IMR-90 (cell line): ENCODE measurements at regions not wholly inside any gene's neighbourhood (a gene's known extent, or its start where the extent isn't known, plus 50 kb on each side); places are given as distances from the start of the nearest gene placed in this dataset.

Source experiments
- ATAC-seq: fragments of 200-7000 bp; cut with Tn5 transposase; 2 replicates; pipeline ENCODE4 v1.9.1; 2020; ENCODE audit warnings: low read depth, mild to moderate bottlenecking, moderate library complexity
- BruUV-seq: library from RNA; stranded (reverse); fragments of 400-500 nt; replicated peaks from 2 replicates; lab custom pipeline; 2021; lab: Mats Ljungman, UMichigan
- CTCF ChIA-PET: fragments of 300-600 bp; formaldehyde crosslinking; extraction: SDS; loops from one replicate; lab custom pipeline; 2021; ENCODE audit warnings: antibody characterized with exemption; lab: Yijun Ruan, JAX
- POLR2A ChIA-PET: fragments of 300-600 bp; sonication (Branson Sonifier 250); formaldehyde crosslinking; loops from one replicate; lab custom pipeline; 2022; ENCODE audit warnings: antibody characterized with exemption; ENCODE audit not compliant: unreplicated experiment; lab: Charles Lee
- DNase-seq: peaks from one replicate; pipeline ENCODE4 v3.0.0; 2013
- H2AFZ ChIP-seq: replicated peaks from 2 replicates; pipeline ENCODE3; 2013; ENCODE audit warnings: low read length, mild to moderate bottlenecking; ENCODE audit not compliant: poor library complexity
- H2AK5ac ChIP-seq: 2 replicates; pipeline ENCODE4 v1.6.1; 2013; ENCODE audit warnings: low read depth, low read length, inconsistent platforms
- H2AK9ac ChIP-seq: replicated peaks from 2 replicates; pipeline ENCODE3; 2013; ENCODE audit warnings: mild to moderate bottlenecking, low read depth, low read length, moderate library complexity; ENCODE audit not compliant: poor library complexity
- H2BK120ac ChIP-seq: 2 replicates; pipeline ENCODE4 v1.6.1; 2013; ENCODE audit warnings: low read depth, low read length, inconsistent platforms
- H2BK15ac ChIP-seq: 3 replicates; pipeline ENCODE4 v1.6.1; 2013; ENCODE audit warnings: low read depth, low read length, inconsistent platforms
- H2BK20ac ChIP-seq: 2 replicates; pipeline ENCODE4 v1.6.1; 2013; ENCODE audit warnings: low read depth, mild to moderate bottlenecking, inconsistent platforms, low read length, moderate library complexity
- H2BK5ac ChIP-seq: 2 replicates; pipeline ENCODE4 v1.6.1; 2013; ENCODE audit warnings: mild to moderate bottlenecking, low read depth, low read length, inconsistent platforms; ENCODE audit not compliant: poor library complexity, severe bottlenecking
- H3K14ac ChIP-seq: replicated peaks from 2 replicates; pipeline ENCODE4 v1.6.1; 2013; ENCODE audit warnings: low read depth, low read length, inconsistent platforms
- H3K18ac ChIP-seq: 2 replicates; pipeline ENCODE4 v1.6.1; 2013; ENCODE audit warnings: low read depth, low read length, control low read depth
- H3K23ac ChIP-seq: 2 replicates; pipeline ENCODE4 v1.6.1; 2013; ENCODE audit warnings: low read depth, low read length, inconsistent platforms
- H3K27ac ChIP-seq: 2 replicates; pipeline ENCODE4 v1.5.1; 2013; ENCODE audit warnings: mild to moderate bottlenecking, control low read depth, low read length; ENCODE audit not compliant: insufficient read depth
- H3K27me3 ChIP-seq: 2 replicates; pipeline ENCODE4 v1.6.1; 2013; ENCODE audit warnings: low read length; ENCODE audit not compliant: control insufficient read depth, insufficient read depth
- H3K36me3 ChIP-seq: 2 replicates; pipeline ENCODE4 v1.6.1; 2013; ENCODE audit warnings: low read length, mixed read lengths; ENCODE audit not compliant: control insufficient read depth, insufficient read depth
- H3K4ac ChIP-seq: 2 replicates; pipeline ENCODE4 v1.6.1; 2013; ENCODE audit warnings: low read depth, low read length, inconsistent platforms
- H3K4me1 ChIP-seq: 2 replicates; pipeline ENCODE4 v1.6.1; 2013; ENCODE audit warnings: low read length, mixed read lengths; ENCODE audit not compliant: control insufficient read depth, insufficient read depth
- H3K4me2 ChIP-seq: 2 replicates; pipeline ENCODE4 v1.6.1; 2013; ENCODE audit warnings: low read depth, mild to moderate bottlenecking, control low read depth, low read length, moderate library complexity
- H3K4me3 ChIP-seq: 2 replicates; pipeline ENCODE4 v1.5.1; 2013; ENCODE audit warnings: low read depth, mild to moderate bottlenecking, control low read depth, low read length, moderate library complexity; ENCODE audit not compliant: insufficient read depth
- H3K56ac ChIP-seq: 2 replicates; pipeline ENCODE4 v1.6.1; 2013; ENCODE audit warnings: low read length, inconsistent platforms; ENCODE audit not compliant: insufficient read depth; ENCODE audit errors: extremely low read depth
- H3K79me1 ChIP-seq, 2 experiments: 2 replicates each; pipeline ENCODE4 v1.6.1; 2013; ENCODE audit warnings: low read length in 2 of 2, inconsistent platforms in 1 of 2, low read depth in 1 of 2
- H3K9ac ChIP-seq: 2 replicates; pipeline ENCODE4 v1.6.1; 2013; ENCODE audit warnings: low read depth, low read length, control low read depth
- H3K9me1 ChIP-seq: 2 replicates; pipeline ENCODE4 v1.6.1; 2013; ENCODE audit warnings: low read length, inconsistent platforms; ENCODE audit not compliant: insufficient read depth
- H3K9me3 ChIP-seq: 2 replicates; pipeline ENCODE4 v1.6.1; 2013; ENCODE audit warnings: low read length; ENCODE audit not compliant: control insufficient read depth, insufficient read depth
- H4K20me1 ChIP-seq: 2 replicates; pipeline ENCODE4 v1.6.1; 2013; ENCODE audit warnings: low read length, inconsistent platforms; ENCODE audit not compliant: insufficient read depth
- H4K5ac ChIP-seq: 2 replicates; pipeline ENCODE4 v1.6.1; 2013; ENCODE audit warnings: mild to moderate bottlenecking, low read depth, low read length, control low read depth
- H4K8ac ChIP-seq, 2 experiments: 2 replicates each; pipeline ENCODE4 v1.6.1; 2013; ENCODE audit warnings: low read depth in 2 of 2, low read length in 2 of 2, control low read depth in 1 of 2, inconsistent platforms in 1 of 2
- H4K91ac ChIP-seq: 2 replicates; pipeline ENCODE4 v1.6.1; 2013; ENCODE audit warnings: low read depth, low read length, inconsistent platforms; ENCODE audit not compliant: insufficient read depth
- BHLHE40 ChIP-seq: fragments of 150-350 bp; IDR thresholded peaks from 2 replicates; pipeline ENCODE4 v1.6.1; 2016; ENCODE audit warnings: mild to moderate bottlenecking, low read depth, low read length
- CEBPB ChIP-seq: IDR thresholded peaks from 2 replicates; pipeline ENCODE4 v1.6.1; 2012; ENCODE audit warnings: low read depth, low read length, improper control_type of control experiment
- CHD1 ChIP-seq: IDR thresholded peaks from 2 replicates; pipeline ENCODE4 v1.6.1; 2012; ENCODE audit warnings: low read depth, low read length, improper control_type of control experiment
- FOS ChIP-seq: fragments of 150-350 bp; IDR thresholded peaks from 2 replicates; pipeline ENCODE4 v1.6.1; 2016; ENCODE audit warnings: low read depth, low read length
- MAFK ChIP-seq: IDR thresholded peaks from 2 replicates; pipeline ENCODE4 v1.6.1; 2012; ENCODE audit warnings: low read depth, low read length, improper control_type of control experiment
- MAZ ChIP-seq: IDR thresholded peaks from 2 replicates; pipeline ENCODE4 v1.6.1; 2012; ENCODE audit warnings: low read depth, mild to moderate bottlenecking, low read length, improper control_type of control experiment, moderate library complexity, borderline replicate concordance
- MXI1 ChIP-seq: IDR thresholded peaks from 2 replicates; pipeline ENCODE4 v1.6.1; 2012; ENCODE audit warnings: low read depth, mild to moderate bottlenecking, low read length, moderate library complexity, borderline replicate concordance
- NFE2L2 ChIP-seq: fragments of 150-350 bp; IDR thresholded peaks from 2 replicates; pipeline ENCODE4 v1.6.1; 2016; ENCODE audit warnings: low read depth, mild to moderate bottlenecking, low read length
- POLR2A ChIP-seq: IDR thresholded peaks from 2 replicates; pipeline ENCODE4 v1.6.1; 2012; ENCODE audit warnings: mild to moderate bottlenecking, low read depth, low read length
- RAD21 ChIP-seq: IDR thresholded peaks from 2 replicates; pipeline ENCODE4 v1.6.1; 2012; ENCODE audit warnings: low read length, improper control_type of control experiment
- RCOR1 ChIP-seq: IDR thresholded peaks from 2 replicates; pipeline ENCODE4 v1.6.1; 2012; ENCODE audit warnings: mild to moderate bottlenecking, low read length, improper control_type of control experiment; ENCODE audit not compliant: insufficient replicate concordance
- SMC3 ChIP-seq: fragments of 150-350 bp; IDR thresholded peaks from 2 replicates; pipeline ENCODE4 v1.6.1; 2016; ENCODE audit warnings: low read depth, mild to moderate bottlenecking, antibody characterized with exemption, low read length, moderate library complexity
- USF2 ChIP-seq: fragments of 150-350 bp; IDR thresholded peaks from 2 replicates; pipeline ENCODE4 v1.6.1; 2017; ENCODE audit warnings: mild to moderate bottlenecking, antibody characterized with exemption, low read length, low read depth
- WGBS, 2 experiments: methylation state at CpG; one replicate each; pipeline versions ENCODE4 v1.1.5 to v1.1.7; 2013; ENCODE audit warnings: missing lambda C conversion rate in 2 of 2; ENCODE audit not compliant: insufficient read length in 1 of 2; ENCODE audit errors: extremely low coverage in 2 of 2; 5-methylcytosine and 5-hydroxymethylcytosine counted together
- dilution Hi-C: fragments of 300-500 bp; cut with HindIII; formaldehyde crosslinking; loops from one replicate; pipeline ENCODE4 v1.14.3; 2018; ENCODE audit warnings: low sequenced_read_pairs; ENCODE audit not compliant: unreplicated experiment
- in situ Hi-C: fragments of 300-500 bp; cut with MboI; formaldehyde crosslinking; loops from 3 replicates; pipeline ENCODE4 v1.14.3; 2019; ENCODE audit warnings: low sequenced_read_pairs, inconsistent platforms, mixed read lengths
- intact Hi-C: fragments of 100-400 bp; cut with micrococcal nuclease; formaldehyde crosslinking; loops from 2 replicates; pipeline ENCODE4 v1.10.0; 2022
- TF ChIP-seq, protein P1 (sequence below): fragments of 150-350 bp; IDR thresholded peaks from 2 replicates; pipeline ENCODE4 v1.6.1; 2016; ENCODE audit warnings: low read depth, mild to moderate bottlenecking, low read length, moderate library complexity, borderline replicate concordance

DNA sequence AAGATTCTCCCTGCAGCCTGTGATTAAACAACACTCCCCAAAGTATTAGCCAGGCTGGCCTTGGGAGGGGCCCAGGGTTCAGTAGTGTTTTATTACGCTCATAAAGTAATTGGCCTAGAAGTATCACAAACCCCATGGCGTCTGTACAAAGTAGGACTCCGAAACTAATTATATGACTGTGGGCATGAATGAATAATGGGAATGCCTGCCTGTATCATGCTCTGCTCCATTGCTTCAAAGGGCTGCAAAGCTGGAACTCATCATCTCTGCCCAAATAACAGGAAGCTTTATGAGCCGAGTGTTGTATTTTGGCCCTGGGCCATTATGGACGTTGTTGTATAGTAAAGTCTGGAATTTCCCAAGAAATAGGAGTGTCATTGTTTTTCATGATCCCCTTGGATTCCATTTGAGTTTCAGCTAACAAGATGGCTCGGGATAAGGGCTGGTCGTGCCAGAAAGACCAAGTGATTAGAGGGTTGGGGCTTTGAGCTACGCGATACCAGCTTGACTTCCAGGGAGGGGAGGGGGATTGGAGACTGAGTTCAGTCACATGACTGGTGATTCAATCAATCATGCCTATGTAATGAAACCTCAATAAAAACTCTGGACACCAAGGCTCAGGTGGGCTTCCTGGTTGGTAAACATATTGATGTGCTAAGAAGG, 65.3 kb upstream of the NPTX2 start:
- ChIA-PET POLR2A (no interaction called here), CTCF (no interaction called here)
- H2AK9ac ChIP-seq: no peak overlapping the region
- 40% methylated on average over 1 of the region's 9 CpGs; no CpG with 5 or more reads in 1 of the 2 experiments for WGBS, 2 experiments
- intact Hi-C loops: no loop called here
- H4K91ac ChIP-seq: no peak overlapping the region
- H2AFZ ChIP-seq: no peak overlapping the region
- no peak overlapping the region for H2BK5ac ChIP-seq
- no peak overlapping the region for H3K18ac ChIP-seq
- no peaks in the 10 kb centered on the region for H3K79me1 ChIP-seq
- no peak overlapping the region for H2AK5ac ChIP-seq
- dilution Hi-C loops: no loop called here
- no peak overlapping the region for H3K4me2 ChIP-seq
- H3K23ac ChIP-seq: no peak overlapping the region
- no peak overlapping the region for H3K27ac ChIP-seq
- TF ChIP-seq RCOR1 (no peak), SMC3 (no peak), FOS (no peak), NFE2L2 (no peak), RAD21 (no peak), MAFK (no peak), CHD1 (no peak), MAZ (no peak), USF2 (no peak), POLR2A (no peak), CEBPB (no peak), MXI1 (no peak), BHLHE40 (no peak)
- TF ChIP-seq, protein P1, sequence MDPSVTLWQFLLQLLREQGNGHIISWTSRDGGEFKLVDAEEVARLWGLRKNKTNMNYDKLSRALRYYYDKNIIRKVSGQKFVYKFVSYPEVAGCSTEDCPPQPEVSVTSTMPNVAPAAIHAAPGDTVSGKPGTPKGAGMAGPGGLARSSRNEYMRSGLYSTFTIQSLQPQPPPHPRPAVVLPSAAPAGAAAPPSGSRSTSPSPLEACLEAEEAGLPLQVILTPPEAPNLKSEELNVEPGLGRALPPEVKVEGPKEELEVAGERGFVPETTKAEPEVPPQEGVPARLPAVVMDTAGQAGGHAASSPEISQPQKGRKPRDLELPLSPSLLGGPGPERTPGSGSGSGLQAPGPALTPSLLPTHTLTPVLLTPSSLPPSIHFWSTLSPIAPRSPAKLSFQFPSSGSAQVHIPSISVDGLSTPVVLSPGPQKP: no peak
- H3K4ac ChIP-seq: no peak overlapping the region
- no peak overlapping the region for H2BK20ac ChIP-seq
- H3K9ac ChIP-seq: no peak overlapping the region
- no peaks in the 10 kb centered on the region for H3K9me1 ChIP-seq
- in situ Hi-C loops: no loop called here
- H3K56ac ChIP-seq: no peak overlapping the region
- BruUV-seq: no TSS peak
- H3K14ac ChIP-seq: no peak overlapping the region
- no peaks in the 10 kb centered on the region for H3K4me1 ChIP-seq
- no peak overlapping the region for H4K8ac ChIP-seq
- H4K5ac ChIP-seq: no peak overlapping the region
- H3K27me3 ChIP-seq: no peaks in the 10 kb centered on the region
- no peak overlapping the region for H2BK120ac ChIP-seq
- no peak for ATAC-seq
- peaks cover 26% of the 10 kb centered on the region; the same call in 1 of the 2 replicates for H3K9me3 ChIP-seq
- no peaks in the 10 kb centered on the region for H3K36me3 ChIP-seq
- H4K20me1 ChIP-seq: no peaks in the 10 kb centered on the region
- H2BK15ac ChIP-seq: no peak overlapping the region
- no peak for DNase-seq
- H3K4me3 ChIP-seq: no peak overlapping the region
